GM21619 (cell line): ENCODE measurements at regions not wholly inside any gene's neighbourhood (a gene's known extent, or its start where the extent isn't known, plus 50 kb on each side); places are given as distances from the start of the nearest gene placed in this dataset.
A peak's percentile ranks its signal among the peaks of the same experiment; 100 is the strongest.
"Not testable (repeated sequence)": the region's sequence is repeated elsewhere in the genome, so short reads cannot be mapped to it uniquely, and the experiment has no call there.

Source experiments
- ATAC-seq: cut with Tn5 transposase; IDR thresholded peaks from one replicate; pipeline ENCODE4 v1.9.1; 2021; ENCODE audit not compliant: unreplicated experiment

- no peak for ATAC-seq
These were observed 436.6 kb upstream of the GBE1 start for GRCh38 chr3:82198009-82198408.

GRCh38 chr3:82196645-82197044, 435.2 kb upstream of the GBE1 start:
- no peak for ATAC-seq

GRCh38 chr3:82194870-82195269, 433.4 kb upstream of the GBE1 start:
- no peak for ATAC-seq

- no peak for ATAC-seq
These were observed 424.6 kb upstream of the GBE1 start for GRCh38 chr3:82186017-82186416.

- ATAC-seq, result no peak
These were observed 417.8 kb upstream of the GBE1 start for GRCh38 chr3:82179291-82179690.

GRCh38 chr3:82178291-82178690, 416.8 kb upstream of the GBE1 start:
- ATAC-seq, result no peak

- ATAC-seq, result no peak
These were observed 416.3 kb upstream of the GBE1 start for GRCh38 chr3:82177774-82178173.

GRCh38 chr3:82165266-82165665, 403.8 kb upstream of the GBE1 start:
- ATAC-seq, result no peak

- ATAC-seq, result peak; percentile 57
These were observed 402.6 kb upstream of the GBE1 start for GRCh38 chr3:82163907-82164520.

- ATAC-seq, result no peak
These were observed 396.5 kb upstream of the GBE1 start for GRCh38 chr3:82157952-82158351.

- ATAC-seq, result not testable (repeated sequence)
These were observed 392.4 kb upstream of the GBE1 start for GRCh38 chr3:82153892-82154291.

- ATAC-seq, result no peak
These were observed 384.3 kb upstream of the GBE1 start for GRCh38 chr3:82145742-82146141.

- no peak for ATAC-seq
These were observed 383.4 kb upstream of the GBE1 start for GRCh38 chr3:82144811-82145210.

- ATAC-seq, result no peak
These were observed 382.4 kb upstream of the GBE1 start for GRCh38 chr3:82143661-82144412.

GRCh38 chr3:82141592-82141991, 380.1 kb upstream of the GBE1 start:
- no peak for ATAC-seq

- no peak for ATAC-seq
These were observed 376.4 kb upstream of the GBE1 start for GRCh38 chr3:82137861-82138260.

- ATAC-seq, result no peak
These were observed 375.6 kb upstream of the GBE1 start for GRCh38 chr3:82137050-82137449.

GRCh38 chr3:82133070-82133606, 371.7 kb upstream of the GBE1 start:
- ATAC-seq, result peak; percentile 88

GRCh38 chr3:82132210-82133069, 371.0 kb upstream of the GBE1 start:
- no peak for ATAC-seq

GRCh38 chr3:82130046-82130445, 368.6 kb upstream of the GBE1 start:
- ATAC-seq, result no peak

GRCh38 chr3:82129221-82129801, 367.9 kb upstream of the GBE1 start:
- no peak for ATAC-seq
